Stimulated activated CD4-positive, alpha-beta T cell treated with anti-CD3 and anti-CD28 coated beads, Interleukin-1b, Interleukin-23, amount 100 ng/mL, for 24 hours (primary cell): ENCODE measurements at regions not wholly inside any gene's neighbourhood (a gene's known extent, or its start where the extent isn't known, plus 50 kb on each side); places are given as distances from the start of the nearest gene placed in this dataset.
"Not testable (repeated sequence)": the region's sequence is repeated elsewhere in the genome, so short reads cannot be mapped to it uniquely, and the experiment has no call there.

ENCODE experiments used
- DNase-seq, 4 experiments: peaks; one replicate each; pipeline ENCODE4 v3.0.0-alpha.2; 2020; ENCODE audit warnings: low read depth in 4 of 4, low spot score in 1 of 4

- DNase-seq = no peak
Observed at GRCh38 chr5:36522746-36523065, 83.7 kb upstream of the SLC1A3 start.

DNA sequence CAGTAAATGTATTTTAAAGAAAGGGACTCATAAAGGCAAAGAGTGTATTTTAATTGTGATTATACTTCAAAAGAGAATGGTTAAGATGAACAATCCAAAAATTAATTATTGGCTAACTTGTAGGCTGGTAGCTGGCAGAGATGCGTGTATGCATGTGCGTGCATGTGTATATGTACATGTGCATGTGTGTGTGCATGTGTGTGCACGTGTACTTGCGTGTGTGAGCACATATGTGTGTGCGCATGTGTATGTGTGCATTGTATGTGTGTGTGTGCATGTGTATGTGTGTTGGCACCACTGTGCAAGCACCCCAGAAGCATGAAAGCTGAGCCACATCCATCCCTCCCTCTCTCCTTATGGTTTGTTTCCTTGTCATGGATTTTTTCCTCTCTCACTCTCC, 83.0 kb upstream of the SLC1A3 start:
- DNase-seq = no peak

GRCh38 chr5:36523926-36524325, 82.5 kb upstream of the SLC1A3 start:
- DNase-seq = no peak

DNA sequence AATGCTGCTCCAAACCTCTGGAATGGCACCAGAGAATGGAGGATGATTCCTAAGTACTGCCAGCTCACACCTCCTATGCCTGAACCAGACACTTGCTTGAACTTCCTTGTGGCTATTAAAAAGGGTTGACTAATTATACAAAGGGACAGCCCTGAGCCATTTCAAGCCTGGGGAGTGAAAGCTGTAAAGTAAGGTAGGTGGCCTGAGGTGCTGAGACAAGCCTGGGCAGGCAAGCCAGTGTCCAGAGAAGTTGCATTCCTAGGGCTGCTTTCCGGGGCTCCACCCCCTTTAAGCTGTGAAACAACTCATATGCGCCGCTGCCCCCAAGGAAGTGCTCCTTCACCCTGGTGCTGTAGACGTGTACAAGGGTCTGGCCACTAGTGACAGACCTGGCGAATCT, 79.9 kb upstream of the SLC1A3 start:
- no peak for DNase-seq

DNA sequence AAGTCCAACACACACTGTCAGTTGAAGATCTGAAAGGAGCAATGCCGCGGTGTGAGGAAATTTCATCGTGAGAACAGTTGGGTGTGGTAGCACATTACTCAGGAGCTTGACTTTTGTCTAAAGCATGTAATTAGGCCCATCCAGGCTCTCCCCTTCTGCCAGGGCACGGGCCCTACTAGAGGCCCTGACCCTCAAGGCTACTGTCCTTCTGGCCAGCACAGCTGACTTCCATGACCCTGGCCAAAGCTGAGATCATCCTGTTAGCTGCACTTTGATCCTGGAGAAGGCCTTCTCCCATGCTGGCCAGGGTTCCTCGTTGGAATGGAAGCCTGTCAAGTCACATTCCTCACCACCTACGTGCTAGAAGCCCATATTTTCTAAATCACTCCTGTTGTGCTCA, 77.8 kb upstream of the SLC1A3 start:
- no peak for DNase-seq

GRCh38 chr5:36529142-36529541, 77.3 kb upstream of the SLC1A3 start:
- DNase-seq = no peak

GRCh38 chr5:36530215-36530614, 76.2 kb upstream of the SLC1A3 start:
- no peak for DNase-seq

GRCh38 chr5:36531401-36531800, 75.0 kb upstream of the SLC1A3 start:
- no peak for DNase-seq

GRCh38 chr5:36535378-36535777, 71.0 kb upstream of the SLC1A3 start:
- DNase-seq = no peak

GRCh38 chr5:36535859-36536615, 70.4 kb upstream of the SLC1A3 start:
- no peak for DNase-seq

GRCh38 chr5:36536616-36537005, 69.8 kb upstream of the SLC1A3 start:
- no peak for DNase-seq

GRCh38 chr5:36537724-36538123, 68.7 kb upstream of the SLC1A3 start:
- DNase-seq = no peak

DNA sequence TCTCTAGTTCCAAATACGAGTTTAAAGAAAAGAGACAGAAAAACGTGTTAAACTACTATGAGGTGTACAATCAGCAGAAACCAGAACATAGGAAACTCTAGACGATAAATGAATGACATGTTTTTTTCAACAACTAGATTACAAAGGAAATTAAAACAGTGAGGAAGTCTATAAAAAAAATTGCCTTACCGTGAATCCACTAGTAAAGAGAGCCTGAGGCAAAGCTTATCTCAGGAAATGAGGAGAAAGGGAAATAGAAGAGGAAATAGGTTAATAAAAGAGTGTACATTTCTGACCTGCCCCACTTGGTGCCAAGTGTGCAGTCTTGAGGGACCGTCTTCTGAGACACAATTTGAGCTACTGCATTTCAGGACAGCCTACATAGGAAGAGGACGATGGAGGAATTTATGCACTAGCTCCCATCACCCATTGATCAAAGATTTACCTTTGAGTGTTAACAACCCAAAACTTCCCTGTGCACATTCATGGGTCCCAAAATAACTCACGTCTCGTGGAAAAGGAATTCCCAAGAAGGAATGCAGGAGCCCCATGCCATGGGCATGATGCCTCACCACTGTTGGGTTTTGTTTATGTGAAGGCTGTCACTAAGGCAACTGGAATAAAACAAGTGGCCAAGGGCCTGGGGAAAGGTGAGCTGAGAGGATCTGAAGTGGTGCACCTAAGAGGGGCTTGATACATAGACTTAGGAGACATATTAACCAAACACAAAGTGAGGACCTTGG, 53.6 kb upstream of the SLC1A3 start:
- DNase-seq = no peak

- not testable (repeated sequence) for DNase-seq
Observed at GRCh38 chr5:36555035-36555434, 51.4 kb upstream of the SLC1A3 start.
